ENCODE measurements at regions not wholly inside any gene's neighbourhood (a gene's known extent, or its start where the extent isn't known, plus 50 kb on each side); places are given as distances from the start of the nearest gene placed in this dataset.

DNA sequence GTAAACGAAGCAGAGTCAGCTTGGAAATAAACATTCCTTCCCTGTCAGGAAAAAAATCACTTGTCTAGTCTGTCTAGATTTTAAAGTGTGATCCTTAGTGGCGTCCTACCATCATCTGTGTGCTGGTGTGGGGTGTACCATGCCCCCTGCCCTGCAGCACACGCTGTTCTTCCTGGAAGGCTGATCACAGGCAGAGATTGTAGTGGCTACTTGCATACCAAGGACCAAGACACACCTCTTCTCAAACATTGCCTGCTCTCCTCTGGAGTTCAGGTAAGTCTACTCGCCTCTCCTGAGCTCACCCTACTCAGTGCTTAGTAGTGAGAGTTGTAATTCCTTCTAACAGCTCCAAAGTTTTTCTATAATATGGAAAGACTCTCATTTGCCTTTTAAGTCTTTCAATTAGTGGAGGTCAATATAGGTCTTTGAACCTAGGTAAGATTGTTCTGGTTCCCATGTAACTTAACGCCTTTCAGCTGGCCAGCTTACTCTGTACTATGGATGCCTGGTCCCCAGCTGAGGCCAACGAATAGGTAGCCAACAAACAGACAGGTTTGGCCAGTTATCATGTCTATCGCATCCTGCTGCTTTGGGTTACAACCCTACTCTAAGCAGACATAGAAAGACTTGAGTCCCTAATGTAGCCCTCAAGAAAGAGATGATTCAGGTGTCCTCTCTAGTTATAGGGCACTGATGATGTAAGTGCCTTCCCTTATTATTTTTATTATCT is 55.4 kb downstream of the XCL1 start:
- Histone ChIP-seq H3K27me3 (no peaks in the 10 kb centered on the region), H3K36me3 (no peaks in the 10 kb centered on the region), H3K4me3 (ENCODE audit: low read depth, low read length) (no peak overlapping the region), H3K9me3 (no peaks in the 10 kb centered on the region), H3K4me1 (peaks cover 24% of the 10 kb centered on the region)
- DNase-seq = no peak
- TF ChIP-seq, protein P1, sequence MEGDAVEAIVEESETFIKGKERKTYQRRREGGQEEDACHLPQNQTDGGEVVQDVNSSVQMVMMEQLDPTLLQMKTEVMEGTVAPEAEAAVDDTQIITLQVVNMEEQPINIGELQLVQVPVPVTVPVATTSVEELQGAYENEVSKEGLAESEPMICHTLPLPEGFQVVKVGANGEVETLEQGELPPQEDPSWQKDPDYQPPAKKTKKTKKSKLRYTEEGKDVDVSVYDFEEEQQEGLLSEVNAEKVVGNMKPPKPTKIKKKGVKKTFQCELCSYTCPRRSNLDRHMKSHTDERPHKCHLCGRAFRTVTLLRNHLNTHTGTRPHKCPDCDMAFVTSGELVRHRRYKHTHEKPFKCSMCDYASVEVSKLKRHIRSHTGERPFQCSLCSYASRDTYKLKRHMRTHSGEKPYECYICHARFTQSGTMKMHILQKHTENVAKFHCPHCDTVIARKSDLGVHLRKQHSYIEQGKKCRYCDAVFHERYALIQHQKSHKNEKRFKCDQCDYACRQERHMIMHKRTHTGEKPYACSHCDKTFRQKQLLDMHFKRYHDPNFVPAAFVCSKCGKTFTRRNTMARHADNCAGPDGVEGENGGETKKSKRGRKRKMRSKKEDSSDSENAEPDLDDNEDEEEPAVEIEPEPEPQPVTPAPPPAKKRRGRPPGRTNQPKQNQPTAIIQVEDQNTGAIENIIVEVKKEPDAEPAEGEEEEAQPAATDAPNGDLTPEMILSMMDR (IDR thresholded peaks at IDR 0.05; ENCODE audit: low read depth, low read length) = no peak

DNA sequence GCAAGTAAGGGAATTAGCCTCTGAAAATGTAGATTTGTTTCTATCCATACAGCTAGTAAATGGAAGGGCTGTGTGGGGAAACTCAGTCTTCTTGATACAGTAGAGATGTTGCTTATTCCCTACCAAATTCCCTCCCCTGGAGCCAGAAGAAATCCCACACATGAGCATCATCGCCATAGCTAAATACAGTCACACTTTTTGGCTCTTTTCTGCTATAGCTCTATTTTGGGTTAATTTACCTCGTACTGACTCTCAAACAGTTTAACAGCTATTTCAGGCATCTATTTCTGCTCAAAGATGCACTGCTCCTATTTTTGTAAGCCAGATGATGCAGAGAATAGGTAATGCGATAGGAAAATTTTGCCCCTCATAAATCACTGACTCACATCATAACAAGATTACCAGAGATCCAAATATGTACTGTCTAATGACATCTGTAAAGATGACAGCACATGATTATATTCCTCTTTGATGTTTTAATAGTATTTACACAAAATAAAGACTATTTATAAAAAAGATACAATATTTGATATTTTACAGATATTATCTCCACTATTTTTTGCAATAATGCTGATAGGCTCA is 58.6 kb downstream of the XCL1 start:
- DNase-seq = no peak
- Histone ChIP-seq H3K4me3 (ENCODE audit: low read depth, low read length) (no peak overlapping the region), H3K27me3 (no peaks in the 10 kb centered on the region), H3K9me3 (no peaks in the 10 kb centered on the region), H3K4me1 (peaks cover 34% of the 10 kb centered on the region), H3K36me3 (no peaks in the 10 kb centered on the region)
- TF ChIP-seq, protein P1 (IDR thresholded peaks at IDR 0.05; ENCODE audit: low read depth, low read length) = no peak

DNA sequence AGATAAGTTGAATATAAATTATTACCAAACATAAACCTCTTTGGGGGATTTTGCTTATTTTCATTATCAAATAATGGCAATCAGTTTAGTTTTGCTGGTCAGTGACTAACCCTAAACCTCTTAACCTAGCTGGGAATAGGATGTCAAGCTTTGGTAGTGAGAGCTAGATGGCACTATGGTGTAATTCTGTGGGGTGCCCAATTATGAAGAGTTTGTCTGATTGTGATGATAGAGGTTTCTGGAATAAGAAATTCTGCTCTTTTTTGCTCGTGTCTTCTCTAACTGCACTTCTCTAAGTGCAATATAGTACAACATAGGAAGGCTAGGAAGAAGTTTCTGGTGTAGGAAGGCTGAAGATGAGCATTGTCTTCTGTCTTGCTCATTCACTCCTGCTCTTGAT is 59.8 kb downstream of the XCL1 start:
- H3K36me3 ChIP-seq = no peaks in the 10 kb centered on the region
- H3K4me3 ChIP-seq (ENCODE audit: low read depth, low read length) = no peak overlapping the region
- TF ChIP-seq, protein P1 (IDR thresholded peaks at IDR 0.05; ENCODE audit: low read depth, low read length) = peak; percentile 49
- no peaks in the 10 kb centered on the region for H3K9me3 ChIP-seq
- DNase-seq = no peak
- peaks cover 34% of the 10 kb centered on the region for H3K4me1 ChIP-seq
- H3K27me3 ChIP-seq = no peaks in the 10 kb centered on the region

DNA sequence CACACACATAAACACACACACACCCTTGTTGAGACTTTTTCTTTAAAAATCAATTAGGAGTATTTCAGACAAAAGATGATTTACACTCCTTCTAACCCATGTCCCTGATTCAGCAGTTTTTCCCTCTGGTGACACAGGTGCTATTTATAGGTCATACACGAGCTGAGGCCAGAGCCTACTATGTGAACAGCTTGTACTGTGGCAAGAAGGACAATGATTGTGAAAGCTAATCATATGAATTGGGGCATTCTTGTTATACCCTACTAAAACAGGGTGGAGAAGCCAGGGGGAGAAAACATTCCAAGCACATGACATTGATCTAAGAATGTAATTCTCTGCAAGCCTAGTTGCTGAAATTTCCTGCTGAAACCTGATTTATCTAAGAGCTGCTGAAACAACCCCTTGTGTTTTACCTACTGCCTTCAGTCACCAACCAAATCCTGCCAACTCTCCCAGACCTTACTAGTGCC is 60.3 kb downstream of the XCL1 start:
- TF ChIP-seq, protein P1 (IDR thresholded peaks at IDR 0.05; ENCODE audit: low read depth, low read length) = no peak
- peaks cover 34% of the 10 kb centered on the region for H3K4me1 ChIP-seq
- H3K4me3 ChIP-seq (ENCODE audit: low read depth, low read length) = no peak overlapping the region
- no peaks in the 10 kb centered on the region for H3K27me3 ChIP-seq
- DNase-seq = no peak
- H3K36me3 ChIP-seq = no peaks in the 10 kb centered on the region
- H3K9me3 ChIP-seq = no peaks in the 10 kb centered on the region

DNA sequence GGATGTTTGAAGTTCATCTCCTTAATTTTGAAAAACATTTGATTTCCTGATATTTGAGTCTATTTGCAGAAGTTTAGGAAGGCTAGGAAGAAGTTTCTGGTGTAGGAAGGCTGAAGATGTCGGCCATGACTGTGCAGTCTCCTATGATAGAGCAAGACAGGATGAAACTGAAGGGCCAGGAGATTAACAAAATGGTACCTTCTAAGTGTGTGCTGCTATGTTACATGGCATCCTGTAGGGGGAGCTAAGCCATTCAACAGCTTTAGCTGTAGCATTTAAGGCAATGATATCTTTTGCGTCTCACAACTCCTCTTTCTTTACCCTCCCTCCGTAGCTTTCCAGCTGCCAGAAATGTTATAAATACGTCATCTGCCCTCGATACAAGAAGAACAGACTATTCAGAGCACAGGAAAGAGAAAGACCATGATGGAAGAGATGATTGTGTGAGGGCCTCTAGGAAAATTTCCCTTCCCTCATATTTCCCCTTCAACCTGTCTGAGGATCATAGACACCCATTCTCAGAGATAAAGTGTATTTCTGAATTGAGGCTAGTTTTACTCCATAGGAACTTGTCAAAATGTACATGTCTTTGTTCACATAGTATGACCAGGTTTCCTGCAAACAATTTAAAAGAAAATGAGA is 61.1 kb downstream of the XCL1 start:
- H3K36me3 ChIP-seq = no peaks in the 10 kb centered on the region
- TF ChIP-seq, protein P1 (IDR thresholded peaks at IDR 0.05; ENCODE audit: low read depth, low read length) = peak; percentile 97
- peak; percentile 30 for DNase-seq
- H3K4me1 ChIP-seq = peaks cover 34% of the 10 kb centered on the region
- H3K9me3 ChIP-seq = no peaks in the 10 kb centered on the region
- no peak overlapping the region for H3K4me3 ChIP-seq (ENCODE audit: low read depth, low read length)
- no peaks in the 10 kb centered on the region for H3K27me3 ChIP-seq

DNA sequence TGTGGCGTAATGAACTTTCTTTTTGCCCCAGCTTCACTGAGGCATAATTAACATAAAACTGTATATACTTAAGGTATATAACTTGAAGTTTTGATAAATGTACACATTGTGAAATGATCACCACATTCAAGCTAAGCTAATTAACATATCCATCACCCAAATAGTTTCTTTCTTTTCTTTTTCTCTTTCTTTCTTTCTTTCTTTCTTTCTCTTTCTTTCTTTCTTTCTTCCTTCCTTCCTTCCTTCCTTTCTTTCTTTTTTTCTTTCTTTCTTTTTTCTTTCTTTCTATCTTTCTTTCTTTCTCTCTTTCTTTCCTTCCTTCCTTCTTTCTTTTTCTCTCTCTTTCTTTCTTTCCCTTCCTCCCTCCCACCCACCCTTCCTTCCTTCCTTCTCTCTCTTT is 62.5 kb downstream of the XCL1 start:
- Histone ChIP-seq H3K4me1 (peaks cover 34% of the 10 kb centered on the region), H3K36me3 (no peaks in the 10 kb centered on the region), H3K4me3 (ENCODE audit: low read depth, low read length) (no peak overlapping the region), H3K9me3 (no peaks in the 10 kb centered on the region), H3K27me3 (no peaks in the 10 kb centered on the region)
- DNase-seq = no peak
- TF ChIP-seq, protein P1 (IDR thresholded peaks at IDR 0.05; ENCODE audit: low read depth, low read length) = no peak

Measured in BE2C (cell line).